PC-9 (cell line): ENCODE measurements at regions not wholly inside any gene's neighbourhood (a gene's known extent, or its start where the extent isn't known, plus 50 kb on each side); places are given as distances from the start of the nearest gene placed in this dataset.

ENCODE experiments used
- EZH2 ChIP-seq: fragments of 200-600 bp; sonication (generic); IDR thresholded peaks from 2 replicates; pipeline ENCODE4 v1.8.0; 2017; ENCODE audit warnings: antibody characterized with exemption, low read depth
- TF ChIP-seq, protein P1 (sequence below): fragments of 200-600 bp; sonication (generic); conservative IDR thresholded peaks from 2 replicates; pipeline ENCODE4 v1.6.1; 2017; ENCODE audit warnings: mixed run types, antibody characterized with exemption, mild to moderate bottlenecking, moderate library complexity

DNA sequence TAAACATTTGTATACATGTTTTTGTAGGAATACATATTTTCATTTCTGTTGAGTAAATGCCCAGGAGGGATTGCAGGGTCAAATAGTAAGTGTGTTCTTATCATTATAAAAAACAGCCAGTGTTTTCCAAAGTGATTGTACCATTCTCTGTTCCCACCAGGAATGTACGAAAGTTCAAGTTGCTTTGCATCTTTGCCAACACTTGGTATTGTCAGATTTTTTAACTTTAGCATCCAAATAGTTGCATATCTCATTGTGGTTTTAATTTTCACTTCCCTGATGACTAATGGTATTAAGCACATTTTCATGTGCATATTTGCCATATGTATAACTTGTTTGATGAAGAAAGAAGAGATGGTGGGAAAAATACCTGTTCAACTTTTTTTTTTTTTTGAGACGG is 213.9 kb downstream of the ZNF365 start:
- TF ChIP-seq, protein P1, sequence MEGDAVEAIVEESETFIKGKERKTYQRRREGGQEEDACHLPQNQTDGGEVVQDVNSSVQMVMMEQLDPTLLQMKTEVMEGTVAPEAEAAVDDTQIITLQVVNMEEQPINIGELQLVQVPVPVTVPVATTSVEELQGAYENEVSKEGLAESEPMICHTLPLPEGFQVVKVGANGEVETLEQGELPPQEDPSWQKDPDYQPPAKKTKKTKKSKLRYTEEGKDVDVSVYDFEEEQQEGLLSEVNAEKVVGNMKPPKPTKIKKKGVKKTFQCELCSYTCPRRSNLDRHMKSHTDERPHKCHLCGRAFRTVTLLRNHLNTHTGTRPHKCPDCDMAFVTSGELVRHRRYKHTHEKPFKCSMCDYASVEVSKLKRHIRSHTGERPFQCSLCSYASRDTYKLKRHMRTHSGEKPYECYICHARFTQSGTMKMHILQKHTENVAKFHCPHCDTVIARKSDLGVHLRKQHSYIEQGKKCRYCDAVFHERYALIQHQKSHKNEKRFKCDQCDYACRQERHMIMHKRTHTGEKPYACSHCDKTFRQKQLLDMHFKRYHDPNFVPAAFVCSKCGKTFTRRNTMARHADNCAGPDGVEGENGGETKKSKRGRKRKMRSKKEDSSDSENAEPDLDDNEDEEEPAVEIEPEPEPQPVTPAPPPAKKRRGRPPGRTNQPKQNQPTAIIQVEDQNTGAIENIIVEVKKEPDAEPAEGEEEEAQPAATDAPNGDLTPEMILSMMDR: no peak
- TF ChIP-seq EZH2: no peak
